Stimulated activated CD4-positive, alpha-beta T cell treated with anti-CD3 and anti-CD28 coated beads, Interleukin-2, amount 100 ng/mL, for 48 hours (primary cell): ENCODE measurements at regions not wholly inside any gene's neighbourhood (a gene's known extent, or its start where the extent isn't known, plus 50 kb on each side); places are given as distances from the start of the nearest gene placed in this dataset.

ENCODE experiments used
- DNase-seq, 2 donors: peaks; one replicate each; pipeline ENCODE4 v3.0.0-alpha.2; 2020

DNA sequence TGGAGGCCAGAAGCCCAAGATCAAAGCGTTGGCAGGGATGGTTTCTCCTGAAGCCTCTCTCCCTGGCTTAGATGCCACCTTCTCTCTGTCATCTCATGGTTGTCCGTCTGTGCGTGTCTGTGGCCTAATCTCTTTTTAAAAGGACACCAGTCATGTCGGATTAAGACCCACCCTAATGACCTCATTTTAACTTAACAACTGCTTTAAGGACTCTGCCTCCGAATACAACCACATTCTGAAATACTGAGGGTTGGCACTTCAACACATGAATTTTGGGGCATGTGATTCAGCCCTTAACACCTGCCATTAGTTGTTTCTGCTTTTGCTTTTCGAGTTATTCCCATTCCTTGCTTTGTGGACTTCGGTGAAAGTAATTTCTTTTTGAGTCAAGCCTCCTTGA, 97.8 kb upstream of the SMIM21 start:
- no peak for DNase-seq

DNA sequence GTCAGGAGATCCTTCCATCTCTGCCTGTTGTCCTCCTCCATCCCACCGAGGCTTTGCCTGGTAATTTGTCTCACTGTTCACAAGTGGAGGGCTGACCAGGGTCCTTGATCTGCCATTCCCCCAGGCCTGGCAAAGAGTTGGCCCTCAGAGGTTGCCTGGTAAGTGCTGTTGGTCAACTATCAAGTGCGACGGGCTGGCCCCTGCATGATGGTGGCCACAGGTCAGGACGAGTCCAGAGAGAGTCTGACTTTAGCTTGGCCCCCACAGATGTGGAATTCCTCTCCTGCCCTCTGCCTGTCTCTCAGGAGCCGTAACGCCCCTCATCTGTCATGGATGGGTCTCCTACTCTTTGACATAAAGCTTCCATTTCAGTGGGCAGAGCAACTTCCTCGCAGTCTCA, 97.3 kb upstream of the SMIM21 start:
- DNase-seq = no peak

DNA sequence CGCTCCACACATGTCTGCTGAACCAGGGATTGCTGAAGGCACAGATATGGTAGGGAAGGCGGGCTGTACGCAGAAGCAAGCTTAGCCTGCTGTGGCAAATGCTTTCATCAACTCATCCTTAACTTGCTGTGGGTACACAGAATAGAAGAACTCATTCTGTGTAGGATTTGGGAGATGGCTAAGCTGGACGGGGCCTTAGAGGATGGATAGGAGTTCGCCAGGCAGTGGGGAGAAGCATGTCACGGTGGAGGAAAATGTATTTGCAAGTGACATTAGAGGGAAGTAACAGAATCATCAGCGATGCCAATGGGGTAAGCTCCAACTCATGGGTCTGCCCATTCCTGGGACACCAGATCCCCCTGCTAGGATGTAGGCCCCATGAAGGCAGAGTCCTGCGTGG, 96.7 kb upstream of the SMIM21 start:
- DNase-seq = no peak

DNA sequence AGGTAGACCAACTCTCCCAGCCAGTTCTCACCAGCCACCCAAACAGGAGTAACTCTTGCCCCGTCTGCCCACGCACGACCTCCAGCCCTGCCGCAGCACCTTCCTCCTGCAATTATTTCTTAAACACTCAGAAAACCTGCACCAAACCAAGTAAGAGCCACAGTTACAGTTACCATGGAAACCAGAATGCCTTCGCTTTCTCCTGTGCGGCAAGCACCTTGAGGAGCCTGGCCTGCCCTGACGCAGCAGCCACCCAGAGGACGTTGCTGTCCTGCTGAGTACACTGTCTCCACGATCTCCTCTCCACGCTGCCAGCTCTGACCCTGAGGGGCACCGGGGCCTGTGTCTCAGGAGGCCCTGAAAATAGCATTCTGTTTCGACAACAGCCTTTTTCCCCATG, 94.3 kb upstream of the SMIM21 start:
- no peak for DNase-seq

DNA sequence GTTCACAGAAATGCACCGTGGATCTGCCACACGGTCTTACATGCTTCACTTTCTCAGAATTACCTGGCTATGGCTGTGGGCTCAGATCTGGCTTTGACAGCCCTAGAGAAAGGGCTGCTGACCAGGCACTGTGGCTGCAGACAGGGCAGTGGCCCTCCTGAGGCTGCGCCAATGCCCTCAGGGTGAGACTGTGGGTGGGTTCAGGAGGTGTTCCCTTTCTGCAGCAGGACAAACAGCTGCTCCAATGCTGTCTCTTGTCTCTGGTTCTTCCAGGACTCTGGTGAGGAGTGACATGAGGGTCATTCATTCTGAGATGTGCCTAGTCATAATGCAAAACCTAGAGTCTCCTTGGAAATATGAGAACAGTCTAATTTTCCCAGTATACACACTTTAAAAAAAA, 90.5 kb upstream of the SMIM21 start:
- no peak for DNase-seq

DNA sequence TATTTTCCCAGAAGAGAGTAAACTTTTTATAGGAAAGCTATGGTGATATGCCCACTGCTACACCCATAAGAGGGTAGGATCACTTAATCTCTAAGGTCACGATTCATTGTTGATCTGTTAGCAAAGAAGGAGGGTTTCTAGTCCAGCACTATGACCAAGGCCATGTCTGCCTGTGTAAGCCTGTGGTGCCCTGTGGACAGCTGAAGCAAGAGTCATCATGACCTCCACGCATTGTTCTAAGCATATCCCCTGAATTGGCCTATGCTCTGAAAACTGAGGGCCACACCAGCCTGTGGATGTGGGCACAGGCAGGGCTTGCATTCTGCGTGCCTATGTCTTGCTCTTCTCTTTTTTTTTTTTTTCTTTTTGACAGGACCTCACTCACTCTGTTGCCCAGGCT, 89.8 kb upstream of the SMIM21 start:
- no peak for DNase-seq

DNA sequence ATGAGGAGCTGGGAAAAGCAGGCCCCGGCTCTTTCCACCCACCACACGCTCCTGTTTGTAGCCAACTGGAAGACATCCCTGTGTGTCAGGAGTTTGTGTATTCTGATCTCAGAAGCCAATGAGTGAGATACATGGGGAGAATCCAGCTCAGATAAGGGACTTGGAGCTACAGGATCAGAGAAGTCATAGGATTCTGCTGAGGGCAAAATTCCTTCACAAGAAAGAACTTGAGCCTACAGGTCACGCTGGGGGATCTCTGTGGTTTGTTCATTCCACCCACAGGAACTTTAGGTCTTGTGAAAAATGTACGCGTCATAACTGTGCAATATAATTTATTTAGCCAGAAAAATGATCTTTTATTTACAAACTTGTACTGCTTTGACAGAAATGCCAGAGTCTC, 80.1 kb upstream of the SMIM21 start:
- DNase-seq = no peak

DNA sequence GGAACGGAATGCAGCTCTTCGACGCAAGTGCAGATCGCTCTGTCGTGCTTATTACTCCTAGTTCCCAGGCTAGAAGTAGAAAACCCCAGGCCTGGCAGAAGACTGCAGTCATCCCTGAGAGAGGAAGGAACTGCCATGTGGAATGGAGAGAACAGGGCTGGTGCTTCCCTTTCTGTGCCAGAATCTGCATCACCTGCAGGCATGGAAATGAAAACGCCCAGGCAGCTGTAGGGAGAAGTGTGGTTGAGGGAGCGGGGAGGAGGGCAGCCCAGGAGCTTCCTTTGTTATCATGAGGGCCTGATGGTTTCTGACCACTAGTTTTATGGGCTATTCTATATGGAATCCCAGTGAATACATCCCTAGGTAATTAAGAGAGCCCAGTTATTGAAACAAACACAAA, 79.4 kb upstream of the SMIM21 start:
- no peak for DNase-seq

DNA sequence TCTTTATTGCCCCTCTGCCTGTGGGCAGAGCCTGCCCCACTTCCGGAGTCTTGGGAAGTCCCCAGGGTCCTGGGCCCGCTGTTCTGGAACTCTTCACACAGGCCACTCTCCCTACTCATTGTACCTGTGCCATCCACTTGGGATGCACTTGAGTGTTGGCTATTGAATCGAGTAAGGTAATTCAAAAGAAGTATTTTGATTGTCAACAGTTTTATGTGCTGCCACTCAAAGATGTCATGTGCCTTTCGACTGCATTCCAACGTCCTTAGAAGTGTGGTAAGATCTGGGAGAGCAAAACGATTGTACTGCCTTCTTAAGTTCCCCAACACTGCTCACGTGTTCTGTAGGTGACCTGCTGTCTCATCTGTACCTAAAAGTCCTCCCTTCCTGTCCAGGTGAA, 77.0 kb upstream of the SMIM21 start:
- DNase-seq = no peak

DNA sequence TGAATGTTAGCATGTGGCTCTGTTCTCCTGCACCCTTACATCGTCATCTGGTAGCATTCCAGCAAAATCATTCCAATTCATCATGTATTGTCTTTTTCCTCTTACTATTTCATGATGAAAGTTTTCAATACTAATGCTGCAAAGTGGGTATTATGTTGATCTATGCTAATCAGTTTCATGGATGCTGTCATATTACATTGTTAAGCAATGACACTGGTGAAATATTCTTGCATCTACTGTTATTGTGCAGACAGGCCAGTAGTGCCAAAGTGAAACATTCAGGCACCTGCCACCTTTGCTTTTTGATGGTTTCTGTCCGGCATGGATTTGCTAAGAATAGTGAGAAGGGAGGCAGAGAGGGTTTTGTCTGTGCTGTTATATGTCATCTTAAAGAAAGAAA, 76.1 kb upstream of the SMIM21 start:
- no peak for DNase-seq

DNA sequence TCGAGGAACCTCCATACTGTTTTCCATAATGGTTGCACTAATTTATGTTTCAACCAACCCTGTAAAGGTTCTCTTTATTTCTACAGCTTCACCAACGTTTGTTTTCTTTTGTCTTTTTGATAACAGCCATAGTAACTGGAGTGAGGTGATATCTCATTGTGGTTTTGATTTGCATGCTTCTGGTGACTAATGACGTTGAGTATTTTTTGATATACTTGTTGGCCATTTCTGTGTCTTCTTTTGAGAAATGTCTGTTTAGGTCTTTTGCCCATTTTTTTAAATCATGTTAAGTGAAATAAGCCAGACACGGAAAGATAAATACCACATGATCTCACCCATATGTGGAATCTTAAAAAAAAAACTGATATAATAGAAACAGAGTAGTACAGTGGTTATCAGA, 74.8 kb upstream of the SMIM21 start:
- DNase-seq = no peak

DNA sequence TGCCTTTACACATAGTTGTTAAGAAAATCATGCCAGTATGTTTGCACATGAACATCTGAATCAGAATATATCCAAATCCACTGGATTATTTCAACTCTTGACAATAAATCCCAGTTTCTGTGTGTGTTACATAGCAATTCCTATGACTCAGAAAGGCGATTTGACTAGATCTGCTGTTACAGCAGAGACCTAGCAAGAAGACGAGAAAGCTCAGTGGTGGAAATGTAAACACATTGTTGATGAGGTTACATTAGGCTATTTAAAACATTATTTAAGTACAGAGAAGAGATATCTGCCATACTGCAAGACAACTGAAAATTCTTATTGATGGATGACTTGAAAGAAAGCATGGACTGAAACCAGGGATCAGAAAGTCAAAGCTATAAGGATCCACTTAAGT, 73.0 kb upstream of the SMIM21 start:
- DNase-seq = no peak

DNA sequence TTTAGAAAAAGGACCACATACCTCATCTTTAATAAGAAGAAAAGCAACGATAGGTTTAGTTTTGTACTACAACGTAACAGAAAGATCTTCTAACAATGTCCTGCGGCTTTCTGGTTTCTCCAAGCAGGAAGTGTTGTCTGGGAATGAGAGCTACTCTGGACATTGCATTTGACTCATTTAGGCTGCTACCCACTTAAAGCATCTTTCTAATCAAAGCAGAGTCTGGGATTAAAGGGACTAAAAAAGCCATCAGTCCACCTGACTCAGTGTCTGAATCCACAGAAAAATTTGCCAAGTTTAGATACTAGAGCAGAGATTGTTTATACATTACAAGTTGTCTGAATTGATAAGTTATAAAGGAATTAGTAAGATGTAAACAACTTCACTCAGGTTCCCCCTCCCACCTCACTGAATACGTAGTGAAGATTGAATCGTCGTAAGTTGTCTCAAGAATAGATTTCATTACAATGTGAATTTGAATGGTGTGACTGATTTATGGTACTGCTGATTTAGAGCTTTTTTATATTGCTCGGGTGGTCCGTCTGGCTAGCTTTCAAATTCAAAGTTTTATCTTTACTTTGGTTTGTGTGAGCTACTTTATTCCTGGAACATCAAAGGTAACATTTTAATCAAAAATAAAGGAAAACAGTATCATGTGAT, 70.2 kb upstream of the SMIM21 start:
- DNase-seq = no peak

DNA sequence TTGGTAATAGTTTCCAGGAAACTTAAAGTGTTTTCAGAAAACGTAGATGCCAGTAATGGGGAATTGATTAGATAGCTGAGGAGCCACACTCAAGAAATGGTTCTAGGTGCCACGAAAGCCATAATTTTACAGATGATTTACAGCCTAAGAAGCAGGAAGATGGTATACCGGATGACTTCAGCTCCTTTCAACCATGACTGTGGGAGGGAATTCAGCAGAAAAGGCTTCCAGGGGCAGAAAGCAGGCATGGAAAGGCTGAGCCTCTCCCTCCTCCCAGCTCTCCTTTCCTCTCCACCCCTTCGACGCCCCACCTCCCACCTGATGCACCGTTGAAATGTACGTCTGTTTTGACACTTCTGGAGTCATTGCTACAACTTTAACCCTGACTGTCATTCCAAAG, 68.6 kb upstream of the SMIM21 start:
- no peak for DNase-seq

DNA sequence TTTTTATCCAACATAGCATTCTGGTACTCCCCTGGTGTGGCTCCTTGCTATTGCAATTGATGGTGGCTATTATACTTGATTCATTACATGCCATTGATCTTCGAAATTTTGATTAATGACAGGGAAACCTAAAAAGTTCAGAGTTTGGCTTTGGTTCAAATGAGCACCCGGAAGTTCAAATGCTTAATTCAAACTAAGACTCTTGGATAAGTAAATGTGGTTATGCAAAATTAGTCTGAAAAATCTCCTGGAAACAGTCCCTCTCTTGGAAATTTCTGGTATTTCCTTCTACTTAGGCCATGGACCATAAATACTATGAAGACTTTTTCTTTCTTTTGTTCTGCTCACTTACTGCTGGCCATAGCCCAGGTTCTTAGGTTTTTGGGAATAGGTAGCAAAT, 65.3 kb upstream of the SMIM21 start:
- DNase-seq = no peak

DNA sequence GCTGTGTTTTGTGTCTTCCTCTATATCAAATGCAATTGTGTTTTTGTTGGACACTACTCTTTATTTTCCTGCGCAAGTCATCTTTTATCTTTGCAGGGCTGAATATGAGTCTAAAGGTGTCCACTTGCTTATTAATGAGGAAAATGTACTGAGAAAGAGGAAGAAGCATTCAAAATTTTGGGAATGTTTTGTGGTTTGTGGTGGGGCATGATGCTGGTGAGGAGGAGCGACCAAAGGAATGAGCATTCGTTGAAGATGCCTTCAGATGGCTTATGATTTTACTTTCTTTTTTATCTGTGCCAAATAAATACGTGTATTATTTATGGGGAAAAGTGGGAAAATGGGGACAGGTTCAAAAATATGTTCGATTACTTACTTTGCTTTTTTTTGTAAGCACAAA, 63.9 kb upstream of the SMIM21 start:
- DNase-seq = no peak

DNA sequence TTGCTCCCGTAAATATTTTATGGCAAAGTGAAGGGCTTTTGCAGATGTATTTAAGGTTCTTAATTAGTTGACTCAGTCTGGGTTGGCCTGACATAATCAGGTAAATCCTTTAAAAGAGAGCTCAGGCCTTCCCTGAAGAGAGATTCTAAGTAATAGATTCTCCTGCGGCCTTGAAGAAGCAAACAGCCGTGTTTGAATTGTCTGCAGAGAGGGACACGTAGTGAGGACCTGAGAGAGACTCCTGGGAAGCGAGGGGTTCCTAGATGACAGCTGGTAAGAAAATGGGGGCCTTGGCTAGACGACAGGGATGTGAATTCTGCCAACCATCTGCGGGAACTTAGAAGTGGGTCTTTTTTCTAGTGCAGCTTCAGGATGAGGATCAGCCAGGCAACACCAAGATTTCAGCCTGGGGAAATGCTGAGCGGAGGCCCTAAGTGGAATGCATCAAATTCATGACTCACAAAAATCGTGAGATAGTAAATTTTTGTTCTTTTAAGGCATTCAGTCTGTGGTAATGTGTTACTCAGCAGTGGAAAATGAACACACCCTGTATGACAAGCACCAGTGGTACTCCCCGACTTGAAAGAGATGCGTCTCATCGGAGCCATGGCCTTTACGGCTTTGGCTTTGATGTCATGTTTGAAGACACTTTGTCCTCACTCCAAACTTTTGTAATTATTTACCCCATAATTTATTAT, 62.1 kb upstream of the SMIM21 start:
- no peak for DNase-seq

DNA sequence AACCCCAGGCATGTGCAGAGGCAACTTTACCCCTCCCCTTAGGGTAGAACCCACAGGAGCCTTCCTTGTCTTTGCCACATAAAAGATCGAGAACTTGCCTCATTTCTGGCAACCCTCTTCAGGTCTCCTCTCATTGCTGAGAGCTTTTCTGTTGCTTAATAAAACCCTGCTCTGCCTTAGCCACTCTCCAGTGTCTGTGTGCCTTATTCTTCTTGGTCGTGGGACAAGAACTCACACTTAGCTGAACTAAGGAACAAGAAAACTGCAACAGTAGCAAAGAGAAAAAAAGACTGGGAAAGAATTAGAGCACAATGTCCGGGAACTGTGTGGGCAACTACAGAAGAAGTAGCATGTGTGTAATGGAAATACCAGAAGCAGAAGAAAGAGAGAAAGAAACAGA, 56.2 kb upstream of the SMIM21 start:
- DNase-seq = no peak

DNA sequence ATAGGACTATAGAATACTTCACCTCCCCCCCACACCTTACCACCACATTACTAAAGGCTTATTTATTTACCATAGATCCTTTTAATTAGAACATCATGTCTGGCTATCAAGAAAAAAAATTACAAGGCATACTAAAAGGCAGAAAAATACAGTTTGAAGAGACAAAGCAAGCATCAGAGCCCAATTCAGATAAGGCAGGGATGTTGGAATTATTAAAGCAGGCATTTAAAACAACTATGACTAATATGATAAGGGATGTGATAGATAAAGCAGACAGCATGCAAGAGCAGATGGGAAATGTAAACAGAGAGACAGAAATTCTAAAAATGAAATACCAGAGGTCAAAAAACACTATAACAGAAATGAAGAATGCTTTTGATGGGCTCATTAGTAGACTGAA, 55.4 kb upstream of the SMIM21 start:
- DNase-seq = no peak

DNA sequence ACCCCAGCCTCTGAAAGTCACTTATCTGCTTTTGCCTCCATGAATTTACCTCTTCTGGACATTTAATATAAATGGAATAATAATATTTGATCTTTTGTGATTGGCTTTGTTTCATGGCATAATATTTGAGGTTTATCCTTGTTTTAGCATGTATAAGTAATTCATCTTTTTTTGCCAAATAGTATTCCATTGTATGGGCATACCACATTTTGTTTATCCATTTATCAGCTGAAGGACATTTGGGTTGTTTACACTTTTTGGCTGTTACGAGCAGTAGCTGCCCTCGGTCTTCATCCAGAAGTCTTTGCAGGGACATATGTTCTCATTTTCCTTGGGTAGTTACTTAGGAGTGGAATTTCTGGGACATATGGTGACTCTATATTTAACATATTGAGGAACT, 53.0 kb upstream of the SMIM21 start:
- no peak for DNase-seq

DNA sequence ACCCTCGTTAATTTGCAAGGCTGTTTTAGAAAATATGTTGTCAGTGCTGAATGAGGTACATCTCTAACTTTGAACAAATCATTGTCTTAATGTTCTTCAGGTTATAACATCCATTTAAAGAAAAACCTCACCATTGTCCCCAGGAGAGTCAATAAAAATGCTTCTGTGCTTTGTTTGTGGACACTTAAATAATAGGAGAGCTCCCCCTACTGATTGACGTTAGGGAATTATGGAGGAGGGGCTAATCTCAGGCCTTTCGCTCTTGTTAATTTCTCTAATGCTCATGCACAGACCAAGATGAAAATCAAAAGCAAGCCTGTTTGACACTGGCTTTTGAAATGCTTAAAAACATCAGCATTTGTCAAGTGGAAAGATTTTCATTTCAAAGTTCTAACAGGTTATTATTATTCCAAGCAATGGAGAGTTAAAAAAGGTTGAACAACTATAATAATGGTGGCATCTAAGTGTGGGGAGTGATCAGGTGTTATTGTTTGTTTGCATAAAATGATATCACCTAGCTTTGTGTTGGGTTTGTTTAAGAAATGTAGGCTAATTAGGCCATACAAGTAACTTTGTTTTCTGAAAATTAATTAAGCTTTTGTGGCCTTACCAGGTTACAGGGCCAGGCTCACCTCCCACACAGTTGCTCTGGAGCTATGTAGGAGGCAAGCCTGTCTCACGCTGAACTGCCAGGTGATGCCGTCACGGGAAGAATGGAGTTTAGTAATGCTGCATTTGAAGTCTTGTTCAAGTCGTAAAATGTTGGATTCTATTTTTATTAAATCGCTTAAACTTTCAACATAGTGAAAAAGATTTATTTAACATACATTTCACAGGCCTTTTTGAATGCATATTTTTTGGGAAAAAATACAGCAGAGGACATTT, 51.7 kb upstream of the SMIM21 start:
- no peak for DNase-seq

DNA sequence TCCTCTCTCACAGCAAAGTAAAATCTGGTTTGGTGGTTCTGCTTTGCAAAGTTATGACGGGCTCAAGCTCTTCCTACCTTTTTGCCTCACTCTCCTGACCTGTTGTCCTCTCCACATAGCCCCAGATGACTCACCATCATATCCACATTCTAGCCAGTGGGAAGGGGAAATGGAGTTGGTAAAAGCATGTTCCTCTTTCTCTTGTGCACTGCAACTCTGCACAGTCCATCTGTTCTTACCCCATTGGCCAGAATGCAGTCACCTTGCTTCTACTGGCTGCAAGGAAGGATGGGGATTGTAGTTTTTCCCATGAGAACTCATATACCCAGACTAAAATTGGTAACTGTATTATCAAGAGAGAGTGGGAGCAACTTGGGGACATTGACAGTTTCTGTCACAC, 50.4 kb upstream of the SMIM21 start:
- no peak for DNase-seq
